T-helper 1 cell (primary cell): ENCODE measurements at regions not wholly inside any gene's neighbourhood (a gene's known extent, or its start where the extent isn't known, plus 50 kb on each side); places are given as distances from the start of the nearest gene placed in this dataset.
"Not testable (repeated sequence)": the region's sequence is repeated elsewhere in the genome, so short reads cannot be mapped to it uniquely, and the experiment has no call there.

ENCODE experiments used
- DNase-seq, 5 donors: peaks; one replicate each; pipeline ENCODE4 v3.0.0-alpha.2; 2012 to 2020

GRCh38 chr19:30936276-30936675 lies 413.0 kb downstream of the TSHZ3 start:
- DNase-seq = no peak

- no peak for DNase-seq
These were observed 414.1 kb downstream of the TSHZ3 start for GRCh38 chr19:30935146-30935545.

- not testable (repeated sequence) for DNase-seq
These were observed 415.8 kb downstream of the TSHZ3 start for GRCh38 chr19:30933454-30933853.

GRCh38 chr19:30932854-30933253 lies 416.4 kb downstream of the TSHZ3 start:
- DNase-seq = no peak

- DNase-seq = no peak
These were observed 418.1 kb downstream of the TSHZ3 start for GRCh38 chr19:30930941-30931706.

- no peak for DNase-seq
These were observed 421.5 kb downstream of the TSHZ3 start for GRCh38 chr19:30927705-30928104.

- no peak for DNase-seq
These were observed 424.6 kb downstream of the TSHZ3 start for GRCh38 chr19:30924670-30925069.

GRCh38 chr19:30924069-30924636 lies 425.1 kb downstream of the TSHZ3 start:
- no peak for DNase-seq

- DNase-seq = no peak
These were observed 425.6 kb downstream of the TSHZ3 start for GRCh38 chr19:30923621-30924020.

- no peak for DNase-seq
These were observed 426.1 kb downstream of the TSHZ3 start for GRCh38 chr19:30923096-30923495.

- no peak for DNase-seq
These were observed 429.0 kb downstream of the TSHZ3 start for GRCh38 chr19:30920222-30920621.

- no peak for DNase-seq
These were observed 429.5 kb downstream of the TSHZ3 start for GRCh38 chr19:30919737-30920136.

GRCh38 chr19:30916238-30916637 lies 433.0 kb downstream of the TSHZ3 start:
- no peak for DNase-seq

GRCh38 chr19:30911491-30911890 lies 437.7 kb downstream of the TSHZ3 start:
- no peak for DNase-seq

GRCh38 chr19:30910485-30911240 lies 438.6 kb downstream of the TSHZ3 start:
- DNase-seq = no peak

GRCh38 chr19:30909216-30909615 lies 440.0 kb downstream of the TSHZ3 start:
- no peak for DNase-seq

GRCh38 chr19:30908262-30908771 lies 440.9 kb downstream of the TSHZ3 start:
- DNase-seq = no peak

- no peak for DNase-seq
These were observed 442.4 kb downstream of the TSHZ3 start for GRCh38 chr19:30906871-30907270.

- no peak for DNase-seq
These were observed 449.2 kb downstream of the TSHZ3 start for GRCh38 chr19:30900051-30900450.

- no peak for DNase-seq
These were observed 450.7 kb downstream of the TSHZ3 start for GRCh38 chr19:30898353-30899103.

- DNase-seq = no peak
These were observed 451.7 kb downstream of the TSHZ3 start for GRCh38 chr19:30897553-30897952.

GRCh38 chr19:30897034-30897433 lies 452.2 kb downstream of the TSHZ3 start:
- DNase-seq = no peak

- no peak for DNase-seq
These were observed 452.7 kb downstream of the TSHZ3 start for GRCh38 chr19:30896554-30896953.
